ENCODE measurements at regions not wholly inside any gene's neighbourhood (a gene's known extent, or its start where the extent isn't known, plus 50 kb on each side); places are given as distances from the start of the nearest gene placed in this dataset.

- TF ChIP-seq CTCF (IDR thresholded peaks at IDR 0.05), result peak in 6 of 12 donors; percentile 18 to 41 (median 30)
- TF ChIP-seq POLR2A (IDR thresholded peaks at IDR 0.05), result no peak
Observed at GRCh38 chr5:23820765-23821471, 313.5 kb downstream of the PRDM9 start.

All from heart left ventricle (tissue), 13 donors.